SK-N-MC (cell line): ENCODE measurements at regions not wholly inside any gene's neighbourhood (a gene's known extent, or its start where the extent isn't known, plus 50 kb on each side); places are given as distances from the start of the nearest gene placed in this dataset.

Source experiments
- EZH2 ChIP-seq: fragments of 200-600 bp; sonication (generic); IDR thresholded peaks from one replicate; pipeline ENCODE4 v1.6.1; 2017; ENCODE audit warnings: antibody characterized with exemption
- POLR2AphosphoS5 ChIP-seq: IDR thresholded peaks from 2 replicates; pipeline ENCODE4 v1.6.1; 2012; ENCODE audit warnings: mild to moderate bottlenecking, low read depth, low read length, borderline replicate concordance

- TF ChIP-seq EZH2: no peak
- no peak for TF ChIP-seq POLR2AphosphoS5
These were observed 208.9 kb downstream of the ZEB2 start for GRCh38 chr2:144310889-144311608.
